ENCODE measurements at regions not wholly inside any gene's neighbourhood (a gene's known extent, or its start where the extent isn't known, plus 50 kb on each side); places are given as distances from the start of the nearest gene placed in this dataset.

DNA sequence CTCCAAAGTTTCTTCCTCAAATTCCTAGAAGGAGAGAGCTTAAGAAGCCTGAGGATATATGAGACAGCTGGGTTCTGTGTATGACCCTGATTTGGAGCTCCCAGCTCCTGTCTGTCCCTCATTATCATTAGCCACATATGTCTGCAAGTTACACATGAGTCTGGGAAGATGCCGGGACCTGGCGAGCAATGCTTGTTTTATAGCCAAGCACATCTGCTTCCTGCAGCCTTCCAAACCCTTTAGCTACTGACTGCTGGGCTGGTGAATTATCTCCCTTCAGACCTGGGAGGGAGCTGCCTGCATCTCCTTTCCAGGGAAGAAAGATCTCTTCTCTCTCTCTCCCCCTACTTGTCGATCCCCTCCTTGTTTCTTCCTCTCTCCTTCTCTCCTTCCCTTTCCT, 556.7 kb upstream of the BOD1L1 start:
- no peak for DNase-seq

DNA sequence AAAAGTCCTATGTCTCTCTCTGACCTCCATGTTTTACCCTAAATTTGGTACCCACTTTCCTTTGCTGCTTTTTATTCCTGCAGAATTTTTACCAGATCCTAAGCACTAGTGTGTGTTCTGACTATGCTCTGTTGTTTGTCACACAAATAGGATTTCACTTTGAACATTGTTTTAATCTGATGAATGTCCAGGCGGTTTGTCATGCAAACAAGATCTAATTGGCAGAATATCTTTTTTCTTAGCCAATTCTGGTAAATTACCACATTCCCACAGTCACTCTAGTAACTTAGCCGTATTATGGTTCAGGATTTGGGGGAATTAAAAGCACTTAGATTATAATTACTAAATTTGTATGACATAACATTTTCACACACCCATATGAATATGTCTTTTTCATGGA, 557.2 kb upstream of the BOD1L1 start:
- DNase-seq = no peak

DNA sequence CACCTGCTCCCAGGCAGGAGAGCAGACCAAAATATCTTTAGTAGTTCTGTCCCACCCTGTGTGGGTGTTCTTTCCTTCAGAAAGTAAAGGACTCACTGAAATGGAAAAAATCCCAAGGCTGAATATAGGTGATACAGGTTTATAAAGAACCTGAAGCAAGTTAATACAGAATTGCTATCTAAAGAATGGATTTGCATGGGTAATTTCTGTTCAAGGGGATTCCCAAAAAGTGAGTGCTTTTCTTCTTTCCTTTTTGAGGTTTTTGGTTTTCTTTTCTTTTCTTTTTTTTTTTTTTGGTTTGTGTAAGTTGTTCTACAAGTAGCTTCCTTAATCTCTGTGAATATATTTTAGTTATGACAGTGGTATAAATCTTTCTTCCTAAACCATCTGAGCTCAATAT, 560.7 kb upstream of the BOD1L1 start:
- no peak for DNase-seq

DNA sequence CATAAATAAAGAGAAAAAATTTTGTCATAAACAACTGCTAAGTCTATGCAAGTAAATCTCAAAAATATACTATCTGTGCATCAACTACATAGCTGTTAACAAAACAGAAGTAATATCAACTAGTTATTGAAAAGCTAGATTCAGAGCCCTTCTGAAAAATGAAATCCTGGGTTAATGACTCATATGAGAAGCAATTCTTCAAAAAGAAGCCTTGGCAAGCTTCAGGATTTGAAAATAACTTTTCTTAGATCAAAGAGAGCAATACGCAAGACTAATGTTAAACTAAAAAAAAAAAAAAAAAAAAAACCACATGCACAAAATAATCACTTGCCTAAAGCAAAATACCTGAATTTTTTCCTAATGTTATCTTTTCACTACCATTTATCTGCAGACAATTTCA, 566.1 kb upstream of the BOD1L1 start:
- DNase-seq = no peak

DNA sequence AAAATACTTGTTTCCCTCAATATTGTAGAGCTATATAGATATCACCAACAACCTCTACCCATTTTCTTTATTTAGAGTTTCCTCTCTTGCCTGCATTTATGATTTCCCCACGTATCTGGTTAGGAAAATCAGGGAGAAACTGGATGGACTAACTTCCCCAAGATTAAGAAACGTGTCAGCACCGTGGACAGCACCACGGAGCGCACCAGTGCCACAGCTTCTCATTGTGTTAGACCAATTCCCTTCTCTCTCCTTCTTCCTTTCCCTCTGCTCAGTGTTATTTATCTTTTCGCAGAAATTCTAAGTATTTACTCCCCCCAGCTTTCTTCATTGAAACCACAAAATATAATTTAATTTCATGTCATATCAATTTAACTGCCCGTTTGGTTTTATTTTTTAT, 568.6 kb upstream of the BOD1L1 start:
- no peak for DNase-seq

DNA sequence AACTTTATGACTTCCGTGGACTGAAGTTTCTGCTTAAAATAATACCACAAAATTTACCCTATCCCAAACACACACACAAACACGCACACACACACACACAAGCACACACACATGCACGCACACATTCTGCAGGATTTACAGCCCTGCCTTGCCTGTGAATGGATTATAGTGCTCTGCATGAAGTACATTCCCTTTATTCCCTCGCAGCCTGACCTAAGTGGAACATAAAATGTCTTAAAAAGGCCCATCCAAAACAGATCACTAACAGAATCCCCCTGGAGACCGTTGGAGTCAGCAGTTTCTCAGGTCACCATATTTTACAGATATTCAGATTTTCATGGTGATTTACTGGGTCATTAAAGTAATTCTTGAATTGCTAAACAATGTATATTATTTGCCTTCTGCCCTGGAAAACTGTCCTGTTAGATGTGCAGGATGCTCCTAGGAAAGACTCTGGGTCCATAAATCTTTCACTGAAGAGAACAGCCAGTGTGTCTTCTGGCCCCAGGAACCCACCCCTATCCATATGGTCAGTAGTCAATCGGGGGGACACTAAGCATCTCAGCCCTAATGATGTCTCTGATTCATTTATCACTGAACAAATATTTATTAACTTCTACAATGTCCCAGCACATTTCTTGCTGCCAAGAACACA, 587.7 kb upstream of the BOD1L1 start:
- DNase-seq = no peak

DNA sequence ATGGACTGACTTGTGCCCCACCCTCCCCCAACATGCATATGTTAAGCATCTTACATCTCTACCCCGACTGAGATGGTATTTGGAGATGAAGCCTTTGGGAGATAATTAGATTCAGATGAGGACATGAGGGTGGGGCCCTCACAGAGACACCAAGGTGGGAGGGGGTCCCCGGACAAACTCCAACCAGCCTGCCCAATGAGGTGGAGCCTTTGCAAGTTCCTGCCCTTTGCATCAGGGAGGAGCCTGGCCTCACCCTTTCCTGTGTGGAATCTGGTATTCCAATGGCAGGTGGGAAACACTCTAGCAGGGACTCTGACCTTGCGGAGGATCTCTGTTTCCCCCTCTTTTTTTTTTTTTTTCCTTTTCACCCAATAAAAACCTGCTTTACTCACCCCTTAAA, 589.9 kb upstream of the BOD1L1 start:
- no peak for DNase-seq

DNA sequence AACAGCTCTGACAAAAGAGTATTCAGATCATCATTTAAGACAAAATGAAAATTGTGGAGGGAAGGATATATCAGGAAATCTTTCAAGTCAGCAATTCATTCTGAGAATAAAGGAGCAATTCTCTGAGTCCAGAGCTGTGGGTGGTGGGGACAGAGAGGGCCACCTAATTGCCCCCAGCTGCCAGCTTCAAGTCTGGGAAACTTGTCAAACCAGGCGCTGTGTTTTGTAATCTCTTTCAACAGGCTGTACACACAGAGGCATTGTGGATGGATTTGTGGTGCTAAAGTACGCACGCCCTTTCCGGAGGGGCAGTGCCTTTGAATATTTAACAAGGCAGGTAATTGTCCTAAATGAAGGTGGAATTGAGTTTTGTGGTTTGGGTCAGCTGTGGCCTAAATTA, 591.1 kb upstream of the BOD1L1 start:
- no peak for DNase-seq

DNA sequence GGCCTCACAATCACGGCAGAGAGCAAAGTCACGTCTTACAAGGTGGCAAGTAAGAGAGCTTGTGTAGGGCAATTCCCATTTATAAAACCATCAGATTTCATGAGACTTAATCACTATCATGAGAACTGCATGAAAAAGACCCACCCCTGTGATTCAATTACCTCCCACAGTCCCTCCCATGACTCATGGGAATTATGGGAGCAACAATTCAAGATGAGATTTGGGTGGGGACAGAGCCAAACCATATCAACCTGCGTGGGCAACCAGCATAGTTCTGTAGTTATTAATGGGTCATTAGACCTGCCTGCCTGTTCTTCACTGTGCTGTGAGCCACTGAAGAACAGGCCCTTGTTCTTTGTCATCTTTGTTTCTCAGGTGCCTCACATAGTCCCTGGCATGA, 593.7 kb upstream of the BOD1L1 start:
- no peak for DNase-seq

DNA sequence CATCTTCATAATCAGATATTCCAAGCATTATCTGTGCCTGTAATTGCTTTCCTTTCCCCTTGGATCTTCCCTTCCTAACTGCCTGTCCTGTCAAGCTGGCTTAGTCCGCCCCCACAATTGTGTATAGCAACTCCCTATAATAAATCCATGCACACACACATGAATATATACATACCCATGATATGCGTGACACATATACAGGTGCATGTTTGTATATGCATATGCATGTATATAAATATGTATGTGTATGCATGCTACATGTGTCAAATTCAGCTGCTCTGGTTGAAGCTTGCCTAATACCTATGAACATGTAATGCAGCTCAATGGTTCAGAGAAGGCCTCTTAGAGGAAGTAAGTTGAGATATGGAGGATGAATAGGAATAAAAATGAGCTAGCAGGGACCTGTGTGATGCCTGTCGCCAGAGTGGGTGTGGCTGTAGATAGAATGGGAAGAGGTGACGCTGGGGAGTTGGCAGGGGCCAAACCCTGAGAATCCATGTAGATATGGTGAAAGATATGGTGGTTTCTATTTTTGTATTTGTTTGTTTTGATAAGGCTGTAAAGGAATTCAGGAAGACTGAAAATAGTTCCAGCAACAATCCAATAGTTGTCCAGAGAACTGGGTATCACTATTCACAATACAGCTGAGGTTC, 595.0 kb upstream of the BOD1L1 start:
- no peak for DNase-seq

DNA sequence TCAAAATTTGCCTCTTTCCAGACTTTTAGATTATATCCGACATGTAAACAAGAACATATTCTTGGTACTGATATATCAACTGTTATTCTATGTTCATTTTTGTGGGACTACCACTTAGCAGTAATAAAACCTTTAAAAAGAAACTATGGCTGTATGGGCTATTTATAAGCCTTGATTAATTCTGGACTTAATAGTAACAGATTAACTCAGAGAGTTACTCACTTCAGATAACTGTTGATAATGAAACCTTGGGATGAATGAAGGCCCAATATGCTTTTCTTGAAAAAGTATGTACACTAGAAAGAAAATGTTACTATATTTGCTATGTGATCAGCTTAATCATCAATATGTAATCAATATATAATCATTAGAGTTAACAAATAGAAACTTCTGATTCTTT, 595.9 kb upstream of the BOD1L1 start:
- DNase-seq = no peak

DNA sequence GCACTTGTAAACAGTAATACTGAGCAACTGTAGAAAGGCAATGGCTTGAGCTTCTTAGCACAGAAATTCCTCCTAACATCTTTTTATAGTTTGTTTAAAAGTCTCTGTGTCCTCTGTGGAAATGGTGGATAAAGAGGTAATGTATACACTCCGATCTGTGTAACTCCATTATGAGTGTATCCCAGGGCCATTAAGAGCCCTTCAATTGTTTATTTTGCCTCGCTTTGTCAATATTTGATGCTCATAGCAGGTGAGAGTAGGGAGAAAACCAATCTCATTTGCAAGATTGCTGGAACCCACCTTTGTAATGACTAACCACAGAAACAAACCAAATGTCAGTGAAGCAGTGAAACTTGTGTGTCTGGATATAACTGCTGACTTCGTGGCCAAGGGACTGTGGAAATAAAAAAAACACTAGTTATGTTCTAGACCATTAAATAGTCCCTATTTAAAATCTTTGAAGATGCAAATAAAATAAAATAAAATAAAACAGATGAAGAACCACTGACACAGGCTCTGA, 598.2 kb upstream of the BOD1L1 start:
- DNase-seq = no peak

DNA sequence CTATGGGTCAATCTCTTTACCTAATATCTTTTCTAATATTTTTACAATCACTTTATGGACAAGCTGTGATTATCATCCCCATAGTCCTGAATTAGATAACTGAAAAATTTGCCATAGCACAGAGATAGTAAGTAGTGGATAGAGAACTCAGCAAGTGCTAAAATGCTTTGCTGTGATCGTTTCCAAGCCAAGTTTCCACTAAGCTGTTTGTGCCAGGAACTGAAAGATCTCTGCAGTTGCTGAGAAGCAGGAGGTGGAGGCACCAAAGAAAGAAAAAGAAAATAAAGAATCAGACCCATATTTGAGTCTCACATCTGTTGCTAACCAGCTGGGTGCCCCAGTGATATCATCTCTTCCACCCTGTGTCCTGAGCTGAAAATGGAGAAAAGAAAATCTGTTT, 605.6 kb upstream of the BOD1L1 start:
- DNase-seq = no peak

DNA sequence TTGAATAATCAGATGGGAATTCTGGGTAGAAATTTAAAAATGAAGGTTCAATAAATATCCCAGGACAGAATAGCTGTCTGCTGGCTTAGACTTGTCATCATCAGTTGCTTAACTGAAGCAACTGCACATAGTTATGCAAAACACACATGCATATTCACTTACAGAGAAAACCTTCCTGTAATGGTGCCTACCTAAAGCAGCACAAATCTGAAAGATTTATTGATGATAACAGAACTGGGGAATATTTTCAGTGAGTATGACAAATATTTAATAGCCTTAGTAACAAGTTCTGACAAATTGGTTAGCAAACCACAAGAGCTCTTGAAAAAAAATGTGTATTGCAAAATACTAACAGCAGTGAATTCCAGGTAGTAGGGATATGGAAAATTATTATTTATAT, 606.8 kb upstream of the BOD1L1 start:
- DNase-seq = no peak

DNA sequence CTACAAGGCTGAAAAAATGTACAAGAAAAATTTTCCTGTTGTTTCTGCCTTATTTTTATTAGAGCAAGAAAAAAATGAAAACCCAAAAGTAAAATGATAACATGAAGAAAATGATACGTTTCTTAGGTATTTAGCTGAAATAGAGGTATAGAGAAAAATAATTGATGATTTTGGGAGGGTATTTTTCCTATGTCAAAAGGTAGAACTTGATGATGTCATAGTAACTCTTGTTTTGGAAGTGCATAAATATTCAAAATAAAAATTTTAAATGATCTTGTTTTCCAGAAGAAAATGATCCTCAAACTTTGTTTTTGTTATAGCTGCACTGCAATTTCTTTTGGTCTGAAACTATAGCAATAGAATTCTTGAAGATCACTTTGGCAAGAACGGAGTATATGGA, 608.8 kb upstream of the BOD1L1 start:
- no peak for DNase-seq

DNA sequence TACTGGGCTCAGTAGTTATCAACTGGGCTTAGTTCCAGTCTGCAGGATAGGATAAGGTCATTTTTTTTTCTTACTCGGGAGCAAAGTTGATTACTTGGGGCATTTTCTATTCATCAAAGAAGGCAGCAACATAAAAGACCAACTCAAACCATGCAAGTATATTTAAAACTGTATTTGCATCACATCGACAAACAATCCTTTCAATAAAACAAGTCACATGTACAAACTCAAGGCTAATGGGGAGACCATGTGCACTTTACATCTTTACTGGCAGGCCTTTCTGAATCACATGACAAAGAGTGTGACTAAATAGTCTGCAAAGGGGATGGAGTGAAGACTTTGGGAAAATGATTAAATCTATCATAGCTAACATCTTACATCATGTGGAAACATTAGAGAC, 610.4 kb upstream of the BOD1L1 start:
- no peak for DNase-seq

DNA sequence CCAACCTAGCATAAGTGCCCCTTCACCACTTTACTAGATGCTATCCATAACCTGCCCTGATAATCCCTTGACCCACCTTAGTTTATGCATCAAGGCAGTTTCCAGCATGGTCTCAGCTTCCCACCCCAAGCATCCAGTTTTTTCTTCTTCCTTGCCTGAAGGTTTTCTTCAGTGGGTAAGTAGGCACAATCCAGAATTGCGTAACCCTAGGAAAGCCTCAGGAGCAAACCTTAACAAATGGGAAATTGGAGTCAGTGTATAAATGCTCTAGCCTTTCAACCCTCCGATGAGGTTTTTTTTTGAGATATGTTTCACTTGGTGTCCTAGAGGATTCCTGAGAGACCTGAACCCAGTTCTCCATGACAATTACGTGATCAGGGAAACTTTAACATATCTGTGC, 614.0 kb upstream of the BOD1L1 start:
- no peak for DNase-seq

DNA sequence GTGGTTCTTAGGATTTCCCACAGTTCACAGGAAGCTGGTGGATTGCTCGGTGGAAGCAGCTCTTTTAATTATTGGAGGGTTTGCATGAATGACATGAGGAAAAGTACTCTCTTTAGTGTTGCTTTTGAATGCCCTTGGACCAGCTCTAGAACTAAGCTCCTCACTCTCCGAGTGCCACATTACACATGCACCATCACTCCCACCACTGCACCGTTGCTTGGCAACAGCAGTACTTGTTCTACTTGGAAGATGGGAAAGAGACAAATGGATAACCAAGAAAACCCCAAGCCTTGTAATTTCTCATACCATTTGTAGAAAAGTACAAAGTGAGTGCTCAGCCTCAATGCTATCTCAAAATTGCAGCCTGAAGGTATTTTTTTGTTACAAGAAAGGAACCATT, 620.2 kb upstream of the BOD1L1 start:
- DNase-seq = no peak

DNA sequence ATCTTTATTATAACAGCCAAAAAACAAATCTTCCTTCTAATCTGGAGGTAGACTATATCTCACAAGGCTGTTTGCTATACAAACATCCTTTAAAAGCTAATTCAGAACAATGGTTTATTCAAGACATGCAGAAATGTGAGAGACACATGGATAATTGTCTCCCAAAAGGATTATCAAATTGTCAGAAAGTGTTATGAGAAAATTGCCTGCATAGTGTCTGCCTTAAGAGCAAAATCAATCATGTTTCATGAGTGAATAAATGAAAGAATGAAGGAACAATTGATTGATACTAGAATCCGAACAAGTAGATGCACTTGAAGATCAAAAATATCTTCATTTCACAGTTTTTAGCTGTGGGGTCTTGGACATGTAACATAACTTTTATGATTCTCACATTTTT, 621.7 kb upstream of the BOD1L1 start:
- no peak for DNase-seq

DNA sequence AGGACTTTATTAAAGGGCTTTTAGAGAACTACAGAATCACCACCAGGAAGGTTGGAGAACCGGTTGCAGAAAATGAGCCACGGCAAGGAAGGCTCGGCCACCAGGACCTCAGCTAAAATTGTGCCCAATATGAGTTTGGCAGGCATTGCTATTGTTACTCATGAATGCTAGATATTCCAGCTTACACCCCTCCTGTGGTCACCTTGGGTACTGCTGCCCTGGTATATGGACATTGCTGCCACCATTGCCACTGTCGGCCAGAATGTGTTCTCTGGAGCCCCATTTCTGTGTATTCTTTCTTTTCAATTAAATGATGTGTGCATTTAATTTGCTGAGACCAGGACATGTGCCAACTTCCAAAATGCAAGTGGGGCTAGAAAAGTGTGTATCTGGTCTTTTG, 626.7 kb upstream of the BOD1L1 start:
- DNase-seq = no peak

DNA sequence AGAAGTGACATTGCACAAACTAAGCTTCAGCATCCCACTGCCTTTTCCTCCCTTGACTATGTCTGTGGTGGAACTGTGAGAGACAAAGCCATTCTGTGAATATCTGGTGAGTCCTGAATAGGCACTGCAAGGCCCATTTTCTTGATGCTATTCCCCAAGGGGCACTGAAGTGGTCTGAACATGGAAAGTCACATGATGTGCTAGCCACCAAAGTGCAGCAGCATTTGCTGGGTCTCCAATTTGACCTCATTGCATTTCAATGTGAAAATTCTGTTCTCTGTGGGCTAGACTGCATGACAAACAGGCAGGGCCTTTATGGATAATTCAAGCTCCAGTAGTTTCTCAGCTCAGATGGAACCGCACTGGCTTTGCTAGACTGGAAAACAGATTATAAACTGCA, 627.4 kb upstream of the BOD1L1 start:
- DNase-seq = no peak

DNA sequence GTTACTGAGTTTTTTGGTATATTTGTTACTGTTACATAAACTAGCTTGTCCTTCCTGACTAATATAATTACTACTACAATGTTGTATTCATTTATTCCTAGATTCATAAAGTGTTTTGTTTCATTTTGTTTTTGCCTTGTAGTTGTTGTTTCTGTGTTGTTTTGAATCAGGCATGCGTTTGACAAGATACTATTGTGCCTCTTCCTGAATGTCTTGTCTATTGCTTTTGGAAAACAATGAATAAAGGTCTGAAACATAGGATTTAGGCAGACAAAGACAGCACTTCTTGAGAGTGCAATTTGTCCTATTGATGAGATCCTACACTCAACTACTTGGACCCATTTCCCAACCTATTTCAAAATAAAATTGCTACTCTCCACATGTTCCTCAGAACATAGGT, 630.4 kb upstream of the BOD1L1 start:
- DNase-seq = no peak

DNA sequence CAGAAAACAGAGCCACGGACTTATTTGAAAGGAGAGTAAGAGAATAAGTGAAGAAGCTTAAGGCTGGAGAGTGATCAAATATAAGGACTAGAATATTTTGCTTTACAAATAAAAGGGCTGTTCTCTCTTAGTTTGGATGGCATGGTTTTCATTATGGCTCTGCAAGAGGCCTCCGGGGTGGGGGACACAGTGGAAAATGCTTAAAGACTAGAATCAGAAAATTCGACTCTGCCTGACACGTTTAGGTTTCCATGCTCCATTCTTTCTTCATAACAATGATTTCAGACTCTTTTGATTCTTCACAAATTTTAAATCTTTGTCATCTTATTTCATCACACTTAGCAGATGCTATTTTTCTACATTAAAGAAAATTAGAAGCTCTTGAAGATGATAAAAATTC, 632.4 kb upstream of the BOD1L1 start:
- no peak for DNase-seq

DNA sequence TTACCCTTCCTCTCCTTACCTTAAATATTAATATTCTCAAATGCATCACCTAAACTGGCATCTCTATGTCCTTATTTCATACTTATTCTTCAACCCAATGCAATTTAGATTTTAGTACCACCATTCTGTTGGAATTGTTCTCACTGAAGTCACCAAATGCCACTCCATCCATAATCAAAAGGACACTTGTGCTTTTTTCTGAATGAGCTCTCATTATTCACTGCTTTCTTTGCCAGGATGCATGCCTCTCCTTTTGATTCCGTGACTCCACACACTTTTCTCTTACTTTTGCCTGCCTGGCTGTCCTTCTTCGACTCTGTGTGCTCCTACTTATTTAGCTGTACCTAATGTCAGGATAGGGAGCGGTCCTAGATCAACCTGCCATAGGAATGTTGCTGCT, 633.1 kb upstream of the BOD1L1 start:
- DNase-seq = no peak

DNA sequence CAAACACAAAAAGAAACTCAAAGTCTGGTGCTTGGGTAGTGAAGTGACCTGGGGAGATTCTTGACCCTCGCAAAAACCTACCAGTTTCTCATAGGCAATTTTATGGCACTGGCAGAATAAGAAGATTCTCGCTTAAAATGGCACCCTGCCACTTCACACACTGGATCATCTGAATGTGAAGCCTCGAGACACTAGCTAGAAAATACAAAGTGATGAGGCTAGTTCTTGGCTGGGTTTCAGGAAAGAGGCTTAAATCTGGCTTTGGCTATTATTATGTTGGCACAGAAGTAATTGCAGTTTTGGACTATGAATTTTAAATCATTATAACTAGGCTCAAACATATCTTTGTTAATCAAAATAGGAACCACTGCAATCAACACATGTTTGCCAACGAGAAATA, 634.7 kb upstream of the BOD1L1 start:
- DNase-seq = no peak
